ENCODE measurements at regions not wholly inside any gene's neighbourhood (a gene's known extent, or its start where the extent isn't known, plus 50 kb on each side); places are given as distances from the start of the nearest gene placed in this dataset.

GRCh38 chr9:13575558-13575957, 296.1 kb upstream of the MPDZ start:
- H4K20me1 ChIP-seq (replicated peaks; ENCODE audit: control insufficient read depth, insufficient read depth, low read length) = no peaks in the 10 kb centered on the region
- no peaks in the 10 kb centered on the region for H3K9me1 ChIP-seq (ENCODE audit: control insufficient read depth, insufficient read depth, low read length)
- FAIRE-seq (no peak), DNase-seq (ENCODE audit: extremely low read depth in 1 of 4, low spot score in 3 of 4) (no peak), ATAC-seq (no peak)
- H3K27me3 ChIP-seq (ENCODE audit: control insufficient read depth in 2 of 2, insufficient read depth in 2 of 2, low read length in 2 of 2) = no peaks in the 10 kb centered on the region
- CTCF ChIA-PET (ENCODE audit: low intra/inter-chr PET ratio) = no interaction called here
- no peak overlapping the region for H3K4me3 ChIP-seq
- no peak overlapping the region for H3K9ac ChIP-seq (ENCODE audit: insufficient read depth in 1 of 2, low read depth in 2 of 2, low read length in 2 of 2)
- H3K79me2 ChIP-seq (ENCODE audit: control insufficient read depth, insufficient read depth, low read length) = no peaks in the 10 kb centered on the region
- POLR2A ChIA-PET = no interaction called here
- intact Hi-C loops (cut with micrococcal nuclease) = no loop called here
- H3K4me2 ChIP-seq (ENCODE audit: insufficient read depth, low read length) = no peak overlapping the region
- 0% methylated on average over 1 of the region's 1 CpG for WGBS (ENCODE audit: insufficient coverage, low coverage, missing lambda C conversion rate)
- no peak overlapping the region for H2AFZ ChIP-seq (ENCODE audit: low read depth, low read length)
- no TSS peak for BruUV-seq (replicated peaks)
- in situ Hi-C loops (cut with MboI) = no loop called here
- no peaks in the 10 kb centered on the region for H3K4me1 ChIP-seq (replicated peaks in 1 of 2; ENCODE audit: control insufficient read depth in 2 of 2, insufficient read depth in 2 of 2, low read length in 2 of 2)
- no peaks in the 10 kb centered on the region for H3K9me3 ChIP-seq (replicated peaks; ENCODE audit: control insufficient read depth, insufficient read depth, low read depth, low read length)
- no peak overlapping the region for H3K27ac ChIP-seq (ENCODE audit: extremely low read depth, low read depth, low read length)
- H3K36me3 ChIP-seq (ENCODE audit: control insufficient read depth, insufficient read depth, low read length) = no peaks in the 10 kb centered on the region
- no peak for TF ChIP-seq CEBPG (CRISPR knock-in tag; IDR thresholded peaks at IDR 0.05)
- TF ChIP-seq CEBPG (tag; conservative IDR thresholded peaks at IDR 0.05 in 1 of 2, IDR thresholded peaks at IDR 0.05 in 1 of 2) = no peak
- TF ChIP-seq ZBTB7A (IDR thresholded peaks at IDR 0.05; ENCODE audit: borderline replicate concordance, control insufficient read depth, low read depth, low read length) = no peak
- no peak for TF ChIP-seq IRF9 (tag; IDR thresholded peaks at IDR 0.05)
- TF ChIP-seq, protein P1, sequence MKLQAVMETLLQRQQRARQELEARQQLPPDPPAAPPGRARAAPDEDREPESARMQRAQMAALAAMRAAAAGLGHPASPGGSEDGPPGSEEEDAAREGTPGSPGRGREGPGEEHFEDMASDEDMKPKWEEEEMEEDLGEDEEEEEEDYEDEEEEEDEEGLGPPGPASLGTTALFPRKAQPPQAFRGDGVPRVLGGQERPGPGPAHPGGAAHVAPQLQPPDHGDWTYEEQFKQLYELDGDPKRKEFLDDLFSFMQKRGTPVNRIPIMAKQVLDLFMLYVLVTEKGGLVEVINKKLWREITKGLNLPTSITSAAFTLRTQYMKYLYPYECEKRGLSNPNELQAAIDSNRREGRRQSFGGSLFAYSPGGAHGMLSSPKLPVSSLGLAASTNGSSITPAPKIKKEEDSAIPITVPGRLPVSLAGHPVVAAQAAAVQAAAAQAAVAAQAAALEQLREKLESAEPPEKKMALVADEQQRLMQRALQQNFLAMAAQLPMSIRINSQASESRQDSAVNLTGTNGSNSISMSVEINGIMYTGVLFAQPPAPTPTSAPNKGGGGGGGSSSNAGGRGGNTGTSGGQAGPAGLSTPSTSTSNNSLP (IDR thresholded peaks at IDR 0.05; ENCODE audit: borderline replicate concordance, low read depth, low read length) = no peak
- TF ChIP-seq ZNF282 (CRISPR knock-in tag; IDR thresholded peaks at IDR 0.05) = no peak
- no peak for TF ChIP-seq ZNF124 (CRISPR knock-in tag; IDR thresholded peaks at IDR 0.05)
- no peak for TF ChIP-seq CHCHD3 (CRISPR knock-in tag; IDR thresholded peaks at IDR 0.05)
- TF ChIP-seq MAX (CRISPR knock-in tag; IDR thresholded peaks at IDR 0.05) = no peak
- TF ChIP-seq ZNF280B (CRISPR knock-in tag; IDR thresholded peaks at IDR 0.05) = no peak
- TF ChIP-seq USF1 (CRISPR knock-in tag; IDR thresholded peaks at IDR 0.05) = no peak
- no peak for TF ChIP-seq XRCC4 (IDR thresholded peaks at IDR 0.05; ENCODE audit: extremely low read depth, insufficient read depth, insufficient read length)
- no peak for TF ChIP-seq IRF1 (CRISPR knock-in tag; IDR thresholded peaks at IDR 0.05; ENCODE audit: borderline replicate concordance)
- no peak for TF ChIP-seq EZH2 (IDR thresholded peaks at IDR 0.05; ENCODE audit: borderline replicate concordance, low read depth, low read length)
- TF ChIP-seq PRMT5 (CRISPR knock-in tag; IDR thresholded peaks at IDR 0.05) = no peak

Data from K562 (cell line).